ENCODE measurements at regions not wholly inside any gene's neighbourhood (a gene's known extent, or its start where the extent isn't known, plus 50 kb on each side); places are given as distances from the start of the nearest gene placed in this dataset.
"Not testable (repeated sequence)": the region's sequence is repeated elsewhere in the genome, so short reads cannot be mapped to it uniquely, and the experiment has no call there.

- DNase-seq, result no peak
Observed at GRCh38 chr5:36436306-36436705, 134.6 kb upstream of the RANBP3L start.

- DNase-seq, result no peak
Observed at GRCh38 chr5:36438765-36439561, 137.3 kb upstream of the RANBP3L start.

- no peak for DNase-seq
Observed at GRCh38 chr5:36440300-36440699, 138.6 kb upstream of the RANBP3L start.

- DNase-seq, result no peak
Observed at GRCh38 chr5:36441280-36441679, 139.6 kb upstream of the RANBP3L start.

GRCh38 chr5:36442352-36442751 lies 140.7 kb upstream of the RANBP3L start:
- no peak for DNase-seq

GRCh38 chr5:36442796-36443195 lies 141.1 kb upstream of the RANBP3L start:
- DNase-seq, result no peak

- DNase-seq, result no peak
Observed at GRCh38 chr5:36443941-36444340, 142.2 kb upstream of the RANBP3L start.

GRCh38 chr5:36444582-36445418 lies 143.1 kb upstream of the RANBP3L start:
- DNase-seq, result no peak

GRCh38 chr5:36447776-36448175 lies 146.1 kb upstream of the RANBP3L start:
- DNase-seq, result no peak

GRCh38 chr5:36450229-36451014 lies 148.7 kb upstream of the RANBP3L start:
- DNase-seq, result no peak

- no peak for DNase-seq
Observed at GRCh38 chr5:36452424-36453006, 150.8 kb upstream of the RANBP3L start.

- no peak for DNase-seq
Observed at GRCh38 chr5:36457511-36458270, 148.7 kb upstream of the SLC1A3 start.

- DNase-seq, result no peak
Observed at GRCh38 chr5:36458746-36459145, 147.7 kb upstream of the SLC1A3 start.

- DNase-seq, result no peak
Observed at GRCh38 chr5:36459176-36460135, 146.9 kb upstream of the SLC1A3 start.

GRCh38 chr5:36462295-36463021 lies 143.9 kb upstream of the SLC1A3 start:
- DNase-seq, result no peak

- not testable (repeated sequence) for DNase-seq
Observed at GRCh38 chr5:36475942-36476341, 130.5 kb upstream of the SLC1A3 start.

- DNase-seq, result no peak
Observed at GRCh38 chr5:36478646-36479317, 127.6 kb upstream of the SLC1A3 start.

- DNase-seq, result no peak
Observed at GRCh38 chr5:36481454-36482120, 124.8 kb upstream of the SLC1A3 start.

- DNase-seq, result no peak
Observed at GRCh38 chr5:36482812-36483211, 123.6 kb upstream of the SLC1A3 start.
